HG02870 (cell line): ENCODE measurements at regions not wholly inside any gene's neighbourhood (a gene's known extent, or its start where the extent isn't known, plus 50 kb on each side); places are given as distances from the start of the nearest gene placed in this dataset.
A peak's percentile ranks its signal among the peaks of the same experiment; 100 is the strongest.

Experiments
- ATAC-seq: cut with Tn5 transposase; IDR thresholded peaks from one replicate; pipeline ENCODE4 v1.9.1; 2021; ENCODE audit warnings: mild to moderate bottlenecking, moderate library complexity; ENCODE audit not compliant: unreplicated experiment

DNA sequence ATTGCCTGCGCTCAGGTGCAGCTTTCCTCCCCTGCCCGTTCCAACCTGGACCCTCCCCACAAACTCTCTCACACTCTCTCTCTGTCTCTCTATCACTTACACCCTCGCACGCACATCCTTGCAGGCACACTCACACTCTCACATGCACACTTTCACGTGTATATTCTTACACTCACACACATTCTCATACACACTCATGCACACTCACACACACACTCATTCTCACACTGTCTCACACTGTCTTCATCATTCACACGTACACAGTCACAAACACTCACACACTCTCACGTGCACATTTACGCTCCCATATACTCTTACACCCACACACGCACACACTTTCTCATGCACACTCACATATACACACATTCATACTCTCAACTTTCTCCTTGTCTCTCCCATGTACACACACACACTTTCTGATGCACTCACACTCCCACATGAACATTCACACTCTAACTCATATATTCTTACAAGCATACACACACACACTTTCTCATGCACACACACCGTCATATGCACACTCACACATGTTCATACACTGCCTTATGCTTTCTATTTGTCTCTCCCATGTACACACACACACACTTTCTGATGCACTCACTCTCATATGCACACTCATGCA, 229.3 kb downstream of the SNX18 start:
- ATAC-seq, result no peak

DNA sequence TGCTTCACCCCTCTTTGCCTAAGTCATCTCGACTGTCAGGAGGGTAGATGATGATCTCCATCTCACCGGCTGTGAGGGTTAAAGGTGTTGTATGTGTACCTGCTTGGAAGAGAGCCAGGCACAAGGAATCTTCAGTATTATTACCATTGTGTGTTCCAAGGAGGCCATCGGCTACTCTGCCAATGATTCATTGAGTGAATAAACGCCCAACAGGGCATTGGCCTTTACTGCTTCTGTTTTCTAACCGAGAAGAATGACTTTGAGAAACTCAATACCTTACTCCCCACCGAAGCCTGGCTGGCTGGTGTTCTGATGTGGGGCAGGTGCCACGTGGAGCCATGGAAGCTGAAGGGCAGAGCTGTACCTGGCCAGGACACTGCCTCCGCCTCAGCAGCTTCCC, 228.8 kb downstream of the SNX18 start:
- no peak for ATAC-seq

DNA sequence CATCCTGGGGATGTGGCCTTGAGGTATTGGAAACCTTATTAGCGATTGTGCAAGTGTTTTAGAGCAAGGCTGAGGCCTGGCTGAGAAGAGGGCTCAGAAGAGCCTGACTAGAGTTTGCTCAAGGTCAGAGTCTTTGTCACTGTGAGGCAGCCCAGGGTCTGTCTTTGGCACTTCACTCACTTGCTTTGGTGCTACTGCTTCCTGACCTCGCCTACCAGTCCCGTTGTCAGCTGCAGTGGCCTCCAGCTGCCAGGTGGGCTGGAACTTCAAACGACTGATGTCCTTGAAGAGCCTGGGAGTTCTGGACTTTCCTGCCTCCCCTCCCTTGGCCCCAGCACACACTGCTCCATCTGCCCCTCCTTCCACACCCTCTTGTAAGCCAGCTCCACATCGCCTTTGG, 228.0 kb downstream of the SNX18 start:
- ATAC-seq, result no peak

DNA sequence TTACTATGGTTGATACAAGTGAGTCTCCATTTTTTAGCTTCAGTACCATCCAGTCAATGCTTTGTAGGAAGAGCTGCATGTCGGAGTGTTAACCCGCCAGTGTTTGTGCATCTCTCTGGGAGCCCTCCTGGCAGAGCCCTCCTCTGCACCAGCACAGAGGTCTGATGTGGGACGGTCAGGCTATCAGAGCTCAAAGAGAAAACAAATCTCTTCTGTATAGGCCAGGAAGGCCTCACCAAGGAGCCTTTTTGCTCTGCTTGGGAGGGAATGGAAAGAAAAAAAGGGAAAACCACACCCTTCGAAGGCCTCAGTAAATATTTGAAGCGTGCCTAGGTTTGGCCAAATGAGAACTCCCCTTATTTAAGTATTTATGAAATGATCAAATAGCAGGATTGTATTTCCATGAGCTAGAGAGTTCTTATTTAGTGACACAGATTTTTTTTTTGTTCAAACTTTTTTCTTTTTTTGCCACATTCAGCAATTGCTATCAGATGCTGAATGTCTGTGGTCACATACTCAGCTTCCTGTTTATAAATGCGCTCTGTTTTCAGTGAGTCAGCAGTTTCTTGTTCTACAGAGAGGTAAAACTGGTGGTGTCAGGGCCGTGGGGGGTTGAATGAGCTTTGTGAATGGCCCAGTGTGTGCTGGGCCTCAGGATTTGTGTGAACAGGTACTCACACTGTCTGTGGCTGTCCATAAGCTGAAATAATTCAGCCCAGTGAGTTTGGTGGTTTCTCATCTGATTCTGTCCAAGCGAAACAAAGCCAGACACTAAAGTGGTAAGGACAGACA, 226.6 kb downstream of the SNX18 start:
- peak; percentile 91 for ATAC-seq

DNA sequence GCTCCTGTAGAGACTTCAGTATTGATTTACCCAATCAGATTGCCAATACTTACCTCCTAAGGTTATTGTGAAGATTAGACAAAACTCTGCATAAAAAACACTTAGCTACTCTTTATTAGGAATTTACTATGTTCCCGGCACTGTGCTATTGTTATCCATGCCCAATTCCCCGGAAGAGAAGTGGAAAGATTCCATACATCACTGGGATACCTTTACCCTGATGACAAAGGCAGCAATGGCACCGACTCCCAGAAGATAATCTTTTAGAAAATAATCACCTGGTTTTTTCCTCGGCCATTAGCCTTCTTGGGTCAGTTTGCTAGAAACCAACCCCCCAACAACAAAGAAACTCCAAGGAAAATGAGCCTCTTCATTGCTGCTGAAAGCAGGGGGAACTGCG, 226.0 kb downstream of the SNX18 start:
- ATAC-seq, result no peak

DNA sequence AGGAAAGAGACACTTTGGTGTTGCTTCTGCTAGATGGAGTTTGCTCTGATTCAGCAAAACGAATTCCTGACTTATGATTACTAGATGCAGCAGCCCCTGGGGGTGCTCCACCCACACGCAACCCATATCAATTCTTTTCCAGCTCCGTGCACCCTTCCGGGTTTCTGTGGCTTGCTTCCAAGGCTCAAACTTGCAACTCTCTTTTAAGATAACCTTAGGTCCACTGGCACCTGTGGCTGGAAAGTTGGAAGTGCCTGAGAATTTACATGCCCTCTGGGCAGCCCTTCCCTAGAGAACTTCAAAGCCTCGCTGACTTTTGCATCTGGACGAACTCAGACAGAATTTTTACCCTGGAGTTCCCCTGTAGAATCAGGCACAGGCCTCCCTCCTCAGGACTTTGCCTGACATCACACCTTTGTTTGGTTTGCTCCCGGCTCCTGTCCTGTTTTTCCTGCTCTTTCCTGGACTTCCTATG, 224.9 kb downstream of the SNX18 start:
- no peak for ATAC-seq

DNA sequence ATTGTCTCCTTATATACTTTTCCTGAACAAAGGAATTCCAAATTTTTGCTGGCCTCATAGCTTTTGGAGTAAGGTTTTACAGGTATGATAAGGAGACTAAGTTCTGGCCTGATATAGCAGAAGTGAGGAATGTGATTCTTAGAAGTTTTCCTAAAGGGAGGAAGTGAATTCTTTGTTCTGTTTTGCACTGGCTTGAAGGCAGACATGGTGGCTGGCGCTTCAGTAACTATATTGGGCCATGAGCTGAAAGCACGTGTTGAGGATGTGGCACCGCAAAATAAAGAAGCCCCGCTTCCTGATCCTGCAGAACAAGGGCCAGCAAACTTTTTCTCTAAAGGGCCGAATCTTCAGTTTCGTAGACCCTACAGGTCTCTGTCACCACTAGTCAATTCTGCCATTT, 224.2 kb downstream of the SNX18 start:
- no peak for ATAC-seq

DNA sequence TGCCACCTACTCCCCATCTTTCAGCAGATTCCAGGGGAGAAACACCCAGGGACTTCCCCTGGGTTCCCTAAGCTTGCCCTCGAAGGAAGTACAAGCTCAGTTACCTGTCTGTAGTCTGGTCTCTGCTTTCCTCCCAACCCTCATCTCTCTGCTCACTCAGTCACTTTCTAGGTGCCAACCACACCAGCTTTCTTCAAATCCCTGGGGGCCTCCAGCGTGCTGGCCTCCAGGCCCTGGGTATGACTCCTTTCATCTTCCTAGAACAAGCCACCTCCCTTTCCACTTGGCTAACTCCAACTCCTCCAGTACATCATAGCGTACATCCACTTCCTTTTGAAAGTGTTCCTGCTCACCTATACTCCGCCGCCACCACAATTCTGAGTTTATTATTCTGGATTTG, 222.6 kb downstream of the SNX18 start:
- no peak for ATAC-seq

DNA sequence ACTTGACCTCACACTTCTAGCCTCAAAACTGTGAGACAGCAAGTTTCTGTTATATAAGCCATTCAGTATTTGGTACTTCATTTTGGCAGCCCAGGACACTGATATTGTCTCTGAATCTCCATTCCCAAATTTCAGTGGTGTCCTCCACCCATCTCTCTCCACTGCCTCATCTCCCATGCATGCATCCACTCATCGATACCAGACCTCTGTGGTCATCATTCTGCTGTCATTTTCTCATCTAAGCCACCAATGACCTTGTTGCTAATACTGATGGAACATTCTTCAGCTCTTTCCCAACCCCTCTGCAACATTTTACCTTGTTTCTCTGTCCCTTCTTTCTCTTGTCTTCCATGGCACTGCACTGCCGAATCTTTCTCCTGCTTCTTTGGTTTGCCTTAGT, 221.8 kb downstream of the SNX18 start:
- no peak for ATAC-seq

DNA sequence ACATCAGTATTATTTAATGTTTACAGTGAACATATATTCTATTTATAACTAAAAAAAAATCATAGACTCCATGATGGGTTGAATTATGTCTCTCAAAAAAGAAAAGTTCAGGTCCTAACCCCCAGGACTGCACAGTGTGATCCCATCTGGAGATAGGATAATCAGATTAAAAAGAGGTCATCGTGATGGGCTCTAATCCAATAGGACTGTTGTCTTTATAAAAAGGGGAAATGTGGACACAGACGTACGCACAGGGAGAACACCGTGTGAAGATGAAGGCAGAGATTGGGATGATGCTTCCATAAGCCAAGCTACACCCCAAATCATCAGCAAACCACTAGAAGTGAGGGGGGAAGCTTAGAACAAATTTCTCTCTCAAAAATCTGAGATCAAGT, 221.4 kb downstream of the SNX18 start:
- ATAC-seq, result no peak

DNA sequence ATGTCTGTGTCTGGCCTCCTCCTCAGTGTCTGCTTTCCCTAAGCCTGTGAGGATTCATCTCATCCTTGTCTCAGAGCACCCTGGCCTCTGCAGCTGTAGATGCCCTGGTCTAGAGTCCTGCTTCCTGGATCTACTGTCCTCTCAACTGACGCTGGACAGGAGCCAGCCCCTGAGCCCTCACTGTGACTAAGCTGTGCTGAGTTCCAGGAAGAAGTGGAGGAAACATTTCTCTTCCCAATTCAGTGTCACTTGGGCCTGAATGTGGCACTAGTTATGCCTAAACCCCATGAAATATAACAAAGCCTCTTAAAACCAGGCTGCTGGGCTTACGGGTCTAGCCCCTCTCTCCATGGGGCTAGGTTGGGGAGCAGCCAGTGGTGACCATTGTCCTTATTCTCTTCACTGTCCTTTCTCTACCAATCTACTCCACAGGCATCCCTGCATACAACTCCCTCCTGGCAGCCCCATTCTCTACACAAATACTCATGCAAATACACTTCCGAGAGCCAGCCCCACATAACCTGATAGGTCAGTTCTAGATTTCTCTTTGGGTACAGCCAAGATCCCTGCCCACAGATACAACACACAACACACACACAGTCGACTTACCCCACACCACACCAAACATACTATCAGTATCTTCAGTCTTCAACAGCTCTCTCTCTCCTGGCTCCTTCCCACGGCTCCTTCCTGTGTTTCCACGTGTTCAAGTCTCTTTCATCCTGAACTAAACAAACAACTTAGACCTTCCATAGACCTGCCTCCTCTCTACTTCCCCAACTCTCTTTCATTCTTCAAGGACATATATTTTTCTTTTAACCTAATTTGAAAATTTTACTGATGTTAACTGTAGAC, 220.8 kb downstream of the SNX18 start:
- no peak for ATAC-seq

DNA sequence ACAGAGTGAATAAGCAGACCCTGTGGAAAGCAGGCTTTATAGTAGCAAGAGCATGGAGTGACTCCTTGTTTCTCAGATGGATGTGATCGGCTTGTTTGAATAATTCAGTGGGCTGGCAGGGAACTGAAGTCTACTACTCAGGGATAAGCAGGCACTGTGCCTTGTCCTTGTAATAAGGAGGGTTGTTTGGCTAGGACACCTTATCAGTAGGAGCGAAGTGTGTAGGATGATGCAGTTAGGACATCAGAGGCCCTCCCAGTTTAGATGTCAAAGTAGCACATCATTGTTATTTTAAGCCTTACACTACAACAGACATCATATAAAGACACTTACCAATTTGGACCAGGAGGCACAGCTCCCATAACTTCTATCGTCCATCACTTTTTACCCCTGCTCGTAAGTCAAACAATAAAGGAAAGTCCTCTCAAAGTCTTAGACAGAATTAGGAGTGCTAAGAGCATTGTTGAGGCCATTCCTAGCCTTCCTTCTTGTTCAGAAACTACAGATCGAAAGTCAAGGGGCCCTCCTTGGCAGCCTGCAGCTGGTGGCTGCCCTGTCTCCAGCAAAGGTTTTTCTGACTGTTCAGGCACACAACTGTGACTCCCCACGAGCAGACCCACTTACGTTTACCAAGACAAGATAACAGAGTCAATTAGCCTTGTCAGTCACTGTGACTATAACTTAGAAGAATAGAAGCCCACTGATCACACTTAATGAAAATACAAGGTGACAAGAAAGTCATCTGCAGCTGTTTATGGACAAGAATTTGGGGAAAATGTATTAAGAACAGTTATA, 218.6 kb downstream of the SNX18 start:
- ATAC-seq, result no peak

DNA sequence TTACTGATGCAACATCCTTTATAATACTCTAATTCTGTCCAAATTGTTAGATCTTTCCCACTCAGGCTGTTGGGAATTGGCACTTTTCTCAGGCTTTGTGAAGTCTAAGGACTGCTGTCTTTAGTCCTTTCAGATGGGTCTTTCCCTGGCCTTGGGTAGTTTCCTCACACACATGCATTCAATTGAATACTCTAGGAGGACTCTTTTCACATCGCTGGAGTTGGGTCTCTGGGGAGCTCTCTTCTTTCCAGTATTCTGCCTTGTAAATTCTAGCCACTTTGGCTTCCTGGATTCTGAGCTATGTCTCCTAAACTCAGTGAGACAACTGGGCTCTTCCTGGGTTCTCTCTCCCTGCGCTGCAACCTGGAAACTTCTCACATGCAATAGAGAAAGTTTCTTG, 215.5 kb downstream of the SNX18 start:
- no peak for ATAC-seq

DNA sequence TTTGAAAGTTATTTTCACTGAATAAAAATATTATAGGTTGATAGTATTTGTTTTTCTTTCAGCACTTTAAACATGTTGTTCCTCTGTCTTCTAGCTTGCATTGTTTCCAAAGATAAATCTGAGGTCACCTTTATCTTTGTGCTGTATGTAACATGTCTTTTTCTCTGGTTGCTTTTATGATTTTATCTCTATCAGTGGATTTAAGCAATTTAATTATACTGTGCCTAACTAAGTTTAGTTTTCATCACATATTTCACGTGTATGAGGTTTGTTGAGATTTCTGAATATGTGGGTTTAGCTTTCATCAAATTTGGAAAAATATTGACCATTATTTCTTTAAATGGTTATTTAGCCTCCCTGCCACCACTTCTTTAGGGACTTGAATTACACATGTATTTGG, 214.5 kb downstream of the SNX18 start:
- ATAC-seq, result no peak

DNA sequence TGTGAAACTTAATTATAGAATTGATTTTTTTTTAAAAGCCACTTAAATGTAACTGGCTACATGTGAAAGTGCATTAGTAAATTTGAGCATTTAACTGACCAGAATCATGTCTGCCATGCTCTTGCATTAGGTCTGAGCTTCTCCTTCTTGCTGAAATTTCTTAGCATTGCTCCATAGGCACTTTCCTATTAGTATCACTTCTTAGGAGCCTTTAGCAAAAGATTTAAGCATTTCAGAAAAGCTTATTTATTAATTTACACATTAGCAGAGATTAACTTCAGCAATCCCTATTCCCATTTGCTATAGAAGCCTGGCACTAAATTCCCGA, 211.0 kb downstream of the SNX18 start:
- no peak for ATAC-seq

DNA sequence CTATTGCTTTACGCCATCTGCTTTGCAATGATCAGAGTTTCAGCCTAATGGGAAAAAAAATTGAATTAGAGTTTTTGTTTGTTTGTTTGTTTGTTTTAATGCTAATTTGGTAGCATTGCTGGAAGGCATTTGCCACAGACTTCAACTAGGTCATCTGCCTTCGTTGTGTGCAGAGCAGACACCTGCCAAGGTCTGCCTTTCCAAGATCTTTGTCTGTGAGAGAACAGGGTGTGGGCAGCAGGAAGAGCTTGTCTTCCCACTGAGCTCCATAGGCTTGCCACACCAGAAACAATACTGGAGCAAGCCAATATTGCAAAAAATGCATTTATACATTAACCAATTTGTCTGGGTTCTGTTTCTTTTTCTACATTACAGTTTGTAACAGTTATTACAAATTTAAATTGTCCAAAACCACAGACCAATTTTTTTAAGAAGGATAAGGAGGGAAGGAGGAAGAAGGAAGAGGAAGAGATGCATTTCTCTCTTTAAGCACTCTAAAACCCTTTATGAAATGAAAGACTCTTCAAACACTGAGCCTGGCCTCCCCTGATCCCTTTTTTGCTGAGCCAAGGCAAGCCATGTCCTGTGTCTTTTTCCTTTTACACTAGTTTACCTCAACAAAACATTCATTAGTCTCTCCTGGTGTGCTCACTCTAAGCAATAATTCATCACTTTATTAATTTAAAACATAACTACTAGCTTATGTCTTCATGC, 210.5 kb downstream of the SNX18 start:
- no peak for ATAC-seq

DNA sequence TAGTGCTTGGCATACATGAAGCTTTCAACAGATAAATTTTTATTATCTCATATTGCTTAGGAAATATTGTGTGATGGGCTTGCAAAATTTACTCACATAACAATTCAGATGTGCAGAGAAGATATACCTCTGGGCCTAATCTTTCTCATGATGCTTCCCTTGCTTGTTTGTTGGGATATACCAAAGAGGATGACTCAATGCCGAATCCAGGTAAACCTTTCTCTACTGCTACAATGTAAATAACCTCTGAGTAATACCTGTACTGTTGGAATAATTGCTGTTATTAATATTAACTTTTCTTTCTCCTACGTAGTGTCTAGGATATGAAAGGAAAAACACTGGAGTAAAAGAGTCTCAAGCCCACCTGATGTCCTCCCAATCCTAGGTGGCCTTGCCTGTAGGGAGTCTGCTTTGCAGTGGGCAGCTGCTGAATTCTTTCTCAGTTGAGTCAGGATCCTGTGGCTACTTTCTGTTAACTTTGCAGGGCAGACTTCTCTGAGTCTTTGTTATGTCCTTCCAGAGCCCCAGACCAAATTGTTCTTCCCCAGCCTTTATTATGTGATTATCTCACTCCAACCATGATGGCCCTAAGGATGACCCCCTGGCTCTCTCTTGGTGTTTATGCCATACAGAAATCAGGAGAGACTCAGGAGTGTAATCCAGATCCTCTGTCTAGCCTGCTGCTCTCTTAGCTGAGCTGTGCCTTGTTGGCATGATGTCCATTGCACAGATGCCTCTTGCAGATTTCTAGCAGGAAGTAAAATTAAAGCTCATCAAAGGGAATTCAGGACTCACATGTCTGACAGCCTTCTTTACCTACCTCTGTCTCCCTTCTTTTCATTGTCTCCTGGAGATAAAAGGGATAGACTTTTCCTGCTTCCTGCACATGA, 208.1 kb downstream of the SNX18 start:
- no peak for ATAC-seq

DNA sequence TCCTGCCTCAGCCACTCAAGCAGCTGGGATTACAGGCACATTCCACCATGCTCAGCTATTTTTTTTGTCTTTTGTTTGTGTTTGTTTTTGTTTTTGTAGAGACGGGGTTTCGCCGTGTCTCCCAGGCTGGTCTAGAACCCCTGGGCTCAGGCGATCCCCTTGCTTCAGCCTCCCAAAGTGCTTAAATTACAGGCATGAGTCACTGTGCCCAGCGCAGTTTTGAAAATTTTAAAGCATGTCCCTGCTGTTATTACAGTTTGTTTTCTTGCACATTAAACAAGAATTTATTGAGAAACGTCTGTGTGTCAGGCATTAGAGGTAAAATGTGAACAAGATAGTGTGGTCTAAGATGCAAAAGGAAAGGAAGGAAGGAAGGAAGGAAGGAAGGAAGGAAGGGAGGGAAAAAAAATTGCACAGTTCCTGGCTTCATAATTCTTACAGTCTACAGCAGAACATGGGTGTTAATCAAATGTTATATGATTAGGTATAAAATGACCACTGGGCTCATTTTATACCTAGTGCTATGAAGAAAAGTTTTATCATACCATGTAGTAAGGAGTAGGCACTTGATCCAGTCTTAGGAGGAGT, 205.4 kb downstream of the SNX18 start:
- no peak for ATAC-seq
